Stimulated activated naive CD8-positive, alpha-beta T cell treated with anti-CD3 and anti-CD28 coated beads, Interleukin-15, amount 100 ng/mL, for 72 hours (primary cell): ENCODE measurements at regions not wholly inside any gene's neighbourhood (a gene's known extent, or its start where the extent isn't known, plus 50 kb on each side); places are given as distances from the start of the nearest gene placed in this dataset.

ENCODE experiments used
- ATAC-seq: fragments of 150-1000 bp; cut with Tn5 transposase; 2 replicates; pipeline ENCODE4 v1.10.0; 2021; ENCODE audit warnings: mild to moderate bottlenecking, moderate library complexity
- DNase-seq, 2 donors: peaks; one replicate each; pipeline ENCODE4 v3.0.0; 2021 to 2022
- H3K27ac Mint-ChIP-seq, 2 donors: one replicate each; pipeline ENCODE4 v1.8.0; 2022; ENCODE audit warnings: mild to moderate bottlenecking in 2 of 2, mixed read lengths in 2 of 2, moderate library complexity in 2 of 2
- H3K27me3 Mint-ChIP-seq: one replicate; pipeline ENCODE4 v1.8.0; 2022; ENCODE audit warnings: mixed read lengths
- H3K4me1 Mint-ChIP-seq: one replicate; pipeline ENCODE4 v1.8.0; 2022; ENCODE audit warnings: mild to moderate bottlenecking, mixed read lengths
- H3K4me3 Mint-ChIP-seq, 2 donors: one replicate each; pipeline ENCODE4 v1.8.0; 2022; ENCODE audit warnings: mild to moderate bottlenecking in 2 of 2, mixed read lengths in 2 of 2, moderate library complexity in 1 of 2
- H3K9me3 Mint-ChIP-seq, 2 donors: one replicate each; pipeline ENCODE4 v1.8.0; 2022; ENCODE audit warnings: mixed read lengths in 2 of 2

GRCh38 chr12:43123461-43123860 is 428.5 kb downstream of the ADAMTS20 start:
- no peak for ATAC-seq
- no peak overlapping the region for H3K4me3 Mint-ChIP-seq
- DNase-seq = no peak
- H3K9me3 Mint-ChIP-seq = no peaks in the 10 kb centered on the region
- H3K27ac Mint-ChIP-seq = no peak overlapping the region
- no peaks in the 10 kb centered on the region for H3K27me3 Mint-ChIP-seq
- H3K4me1 Mint-ChIP-seq = no peaks in the 10 kb centered on the region

DNA sequence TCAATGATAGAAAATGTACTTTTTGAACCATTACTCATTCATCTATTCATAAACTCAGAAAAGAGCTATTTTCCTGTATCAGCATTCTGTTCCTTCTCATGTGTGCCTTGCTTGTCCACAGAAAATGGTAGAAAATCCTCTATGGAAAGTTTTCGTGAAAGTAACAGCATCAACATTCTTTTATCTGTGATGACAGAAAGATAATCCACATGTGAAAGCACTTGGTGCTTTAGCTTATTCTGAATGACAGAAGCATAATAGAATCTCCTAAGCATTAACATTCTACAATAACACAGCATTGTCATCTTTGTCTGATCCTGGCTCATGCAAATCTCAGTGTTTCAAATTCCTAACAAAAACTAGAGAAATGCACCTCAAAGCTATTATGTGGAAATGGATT is 431.9 kb downstream of the ADAMTS20 start:
- Mint-ChIP-seq H3K9me3 (no peaks in the 10 kb centered on the region), H3K27me3 (no peaks in the 10 kb centered on the region), H3K4me3 (no peak overlapping the region), H3K4me1 (no peaks in the 10 kb centered on the region), H3K27ac (no peak overlapping the region)
- ATAC-seq (no peak), DNase-seq (no peak)

DNA sequence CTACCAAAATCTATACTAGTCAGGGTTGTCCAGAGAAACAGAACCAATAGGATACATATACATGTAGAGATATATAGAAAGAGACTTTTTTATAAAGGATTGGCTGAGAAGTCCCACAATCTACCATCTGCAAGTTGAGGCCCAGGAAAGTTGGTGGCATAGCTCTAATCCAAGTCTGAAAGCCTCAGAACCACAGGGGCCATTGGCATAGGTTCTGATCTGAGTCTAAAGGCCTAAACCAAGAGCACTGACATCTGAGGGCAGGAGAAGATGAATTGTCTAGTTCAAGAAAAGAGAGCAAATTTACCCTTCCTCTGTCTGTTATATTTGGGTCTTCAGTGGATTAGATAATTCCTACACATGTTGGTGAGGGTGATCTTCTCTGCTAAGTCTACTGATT is 433.1 kb downstream of the ADAMTS20 start:
- H3K9me3 Mint-ChIP-seq = no peaks in the 10 kb centered on the region
- no peak overlapping the region for H3K27ac Mint-ChIP-seq
- ATAC-seq (no peak), DNase-seq (no peak)
- no peak overlapping the region for H3K4me3 Mint-ChIP-seq
- H3K27me3 Mint-ChIP-seq = no peaks in the 10 kb centered on the region
- H3K4me1 Mint-ChIP-seq = no peaks in the 10 kb centered on the region

DNA sequence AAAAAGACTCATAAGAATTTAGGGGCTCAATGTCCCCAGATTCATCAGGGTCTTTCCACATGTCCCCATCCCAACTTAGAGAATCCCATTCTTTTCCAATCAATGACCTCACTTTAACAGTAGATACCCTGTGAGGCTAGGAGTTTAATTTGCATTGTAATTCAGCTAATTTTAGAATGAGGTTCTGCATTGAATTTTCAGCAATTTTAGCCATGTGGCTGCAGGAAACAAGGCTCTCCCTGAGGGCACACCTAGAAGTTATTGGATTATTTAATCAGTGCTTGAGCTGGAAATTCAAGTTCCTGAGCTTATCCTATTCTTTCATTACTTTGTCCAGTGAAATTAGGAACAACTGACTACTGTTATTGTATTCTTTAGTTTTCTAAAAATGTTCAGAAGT is 433.8 kb downstream of the ADAMTS20 start:
- Mint-ChIP-seq H3K4me1 (no peaks in the 10 kb centered on the region), H3K9me3 (no peaks in the 10 kb centered on the region), H3K27me3 (no peaks in the 10 kb centered on the region), H3K27ac (no peak overlapping the region), H3K4me3 (no peak overlapping the region)
- no peak for DNase-seq
- ATAC-seq = no peak

- Mint-ChIP-seq H3K27me3 (no peaks in the 10 kb centered on the region), H3K9me3 (no peaks in the 10 kb centered on the region)
Observed at GRCh38 chr12:43117226-43117930, 434.6 kb downstream of the ADAMTS20 start.

GRCh38 chr12:43115441-43116160 is 436.4 kb downstream of the ADAMTS20 start:
- H3K9me3 Mint-ChIP-seq = peaks cover 0 to under 1% of the 10 kb centered on the region in 2 donors
- ATAC-seq (no peak), DNase-seq (no peak)
- H3K27me3 Mint-ChIP-seq = no peaks in the 10 kb centered on the region
- H3K4me1 Mint-ChIP-seq = no peaks in the 10 kb centered on the region
- H3K27ac Mint-ChIP-seq = no peak overlapping the region
- no peak overlapping the region for H3K4me3 Mint-ChIP-seq

More at GRCh38 chr12:43117226-43117930, 434.6 kb downstream of the ADAMTS20 start:
- Mint-ChIP-seq H3K4me1 (no peaks in the 10 kb centered on the region), H3K27ac (no peak overlapping the region), H3K4me3 (no peak overlapping the region)
- DNase-seq (no peak), ATAC-seq (no peak)

DNA sequence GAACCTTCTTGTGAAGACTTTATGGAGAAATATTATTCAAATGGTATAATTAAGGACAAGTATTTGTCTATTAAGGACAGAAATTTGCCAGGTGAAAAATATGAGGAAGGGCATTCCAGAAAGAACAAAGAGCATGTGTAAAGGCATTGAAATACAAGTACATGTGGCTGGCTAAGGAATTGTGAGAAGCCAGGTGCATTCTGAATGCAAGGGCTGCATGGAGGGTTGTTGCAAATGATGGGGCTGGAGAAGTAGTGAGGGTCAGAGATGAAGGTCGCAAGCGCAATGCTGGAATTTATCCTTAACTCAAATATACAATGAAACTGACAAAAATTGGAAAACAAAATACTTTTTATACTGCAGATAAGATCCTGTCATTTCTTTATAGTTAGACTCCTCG is 437.7 kb downstream of the ADAMTS20 start:
- Mint-ChIP-seq H3K27ac (no peak overlapping the region), H3K4me1 (no peaks in the 10 kb centered on the region), H3K27me3 (no peaks in the 10 kb centered on the region), H3K9me3 (peaks cover 5 to 13% of the 10 kb centered on the region in 2 donors), H3K4me3 (no peak overlapping the region)
- ATAC-seq = no peak
- no peak for DNase-seq

DNA sequence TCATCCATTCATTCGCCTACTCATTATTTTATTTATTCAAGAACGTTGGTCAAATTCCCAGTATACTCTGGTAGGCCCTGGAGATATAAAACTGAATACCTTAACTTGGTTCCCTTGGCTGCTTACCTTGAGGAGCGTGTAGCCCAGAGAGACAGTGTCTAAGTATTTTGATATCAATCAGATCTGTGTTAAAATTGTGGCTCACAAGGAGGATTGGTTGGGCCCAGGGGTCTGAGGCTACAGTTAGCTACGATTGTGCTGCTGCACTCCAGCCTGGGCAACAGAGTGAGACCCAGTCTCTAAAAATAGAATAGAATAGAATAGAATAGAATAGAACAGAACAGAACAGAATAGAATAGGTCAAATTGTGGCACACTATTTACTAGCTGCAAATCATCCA is 438.4 kb downstream of the ADAMTS20 start:
- H3K4me3 Mint-ChIP-seq = no peak overlapping the region
- no peak for DNase-seq
- H3K27me3 Mint-ChIP-seq = no peaks in the 10 kb centered on the region
- no peaks in the 10 kb centered on the region for H3K4me1 Mint-ChIP-seq
- H3K27ac Mint-ChIP-seq = no peak overlapping the region
- no peak for ATAC-seq
- peaks cover 5 to 20% of the 10 kb centered on the region in 2 donors for H3K9me3 Mint-ChIP-seq

- DNase-seq = no peak
- no peak for ATAC-seq
- H3K9me3 Mint-ChIP-seq = peaks cover 5 to 21% of the 10 kb centered on the region in 2 donors
- no peaks in the 10 kb centered on the region for H3K27me3 Mint-ChIP-seq
- no peak overlapping the region for H3K27ac Mint-ChIP-seq
- H3K4me1 Mint-ChIP-seq = no peaks in the 10 kb centered on the region
- no peak overlapping the region for H3K4me3 Mint-ChIP-seq
Observed at GRCh38 chr12:43113135-43113534, 438.9 kb downstream of the ADAMTS20 start.

DNA sequence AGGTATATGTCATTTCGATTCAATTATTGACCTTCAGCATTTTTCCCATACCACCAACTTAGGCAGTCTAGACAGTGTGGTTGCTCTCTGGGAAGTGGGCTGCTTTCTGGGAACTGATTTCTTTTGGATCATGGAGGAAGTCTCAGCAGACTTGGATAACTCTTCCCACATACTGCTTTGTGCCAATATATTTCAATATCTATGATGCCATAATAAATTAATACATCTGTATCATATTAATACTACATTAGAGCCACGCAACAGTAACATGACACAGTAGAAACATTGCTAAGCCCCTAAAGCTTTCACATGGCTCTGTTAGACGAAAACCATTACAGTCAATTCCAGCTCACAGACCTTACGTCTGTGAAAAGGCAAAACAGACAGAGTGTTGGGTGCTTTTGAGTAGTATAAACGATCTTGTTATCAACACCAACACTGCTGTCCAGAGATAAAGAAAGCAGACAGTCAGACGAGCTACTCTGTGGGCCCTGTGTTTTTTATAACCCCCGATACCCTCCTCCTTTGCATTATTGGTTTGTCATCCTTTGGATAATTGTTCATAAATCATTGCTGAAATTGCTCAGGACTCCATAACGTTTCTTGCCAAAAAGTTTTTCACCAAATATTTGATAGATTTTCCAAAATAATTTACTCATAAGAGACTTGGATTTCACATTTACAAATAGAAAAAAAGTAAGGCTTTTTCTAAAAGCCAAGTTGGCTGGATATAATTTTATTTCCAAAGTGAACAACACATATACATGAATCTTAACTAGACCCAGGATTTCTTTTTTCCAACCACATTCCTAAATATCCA is 439.7 kb downstream of the ADAMTS20 start:
- H3K27me3 Mint-ChIP-seq = no peaks in the 10 kb centered on the region
- no peak for ATAC-seq
- no peak overlapping the region for H3K27ac Mint-ChIP-seq
- H3K4me1 Mint-ChIP-seq = no peaks in the 10 kb centered on the region
- peaks cover 5 to 21% of the 10 kb centered on the region in 2 donors for H3K9me3 Mint-ChIP-seq
- DNase-seq = no peak
- H3K4me3 Mint-ChIP-seq = no peak overlapping the region

GRCh38 chr12:43111608-43112007 is 440.4 kb downstream of the ADAMTS20 start:
- no peak overlapping the region for H3K27ac Mint-ChIP-seq

GRCh38 chr12:43109631-43110345 is 442.2 kb downstream of the ADAMTS20 start:
- H3K27ac Mint-ChIP-seq = no peak overlapping the region

More at GRCh38 chr12:43111608-43112007, 440.4 kb downstream of the ADAMTS20 start:
- H3K27me3 Mint-ChIP-seq = no peaks in the 10 kb centered on the region
- H3K4me1 Mint-ChIP-seq = no peaks in the 10 kb centered on the region
- ATAC-seq (no peak), DNase-seq (no peak)
- peaks cover 5 to 21% of the 10 kb centered on the region in 2 donors for H3K9me3 Mint-ChIP-seq
- H3K4me3 Mint-ChIP-seq = no peak overlapping the region

GRCh38 chr12:43108656-43109055 is 443.3 kb downstream of the ADAMTS20 start:
- H3K4me1 Mint-ChIP-seq = no peaks in the 10 kb centered on the region
- DNase-seq (no peak), ATAC-seq (no peak)
- H3K27me3 Mint-ChIP-seq = no peaks in the 10 kb centered on the region
- no peak overlapping the region for H3K4me3 Mint-ChIP-seq
- no peak overlapping the region for H3K27ac Mint-ChIP-seq
- peaks cover 5 to 21% of the 10 kb centered on the region in 2 donors for H3K9me3 Mint-ChIP-seq

More at GRCh38 chr12:43109631-43110345, 442.2 kb downstream of the ADAMTS20 start:
- Mint-ChIP-seq H3K4me3 (no peak overlapping the region), H3K27me3 (no peaks in the 10 kb centered on the region), H3K9me3 (peaks cover 5 to 21% of the 10 kb centered on the region in 2 donors), H3K4me1 (no peaks in the 10 kb centered on the region)
- DNase-seq = no peak
- ATAC-seq = no peak

- Mint-ChIP-seq H3K4me3 (no peak overlapping the region), H3K27me3 (no peaks in the 10 kb centered on the region), H3K27ac (no peak overlapping the region), H3K4me1 (no peaks in the 10 kb centered on the region), H3K9me3 (peaks cover 5 to 21% of the 10 kb centered on the region in 2 donors)
- ATAC-seq = no peak
- DNase-seq = no peak
Observed at GRCh38 chr12:43107026-43107775, 444.8 kb downstream of the ADAMTS20 start.

DNA sequence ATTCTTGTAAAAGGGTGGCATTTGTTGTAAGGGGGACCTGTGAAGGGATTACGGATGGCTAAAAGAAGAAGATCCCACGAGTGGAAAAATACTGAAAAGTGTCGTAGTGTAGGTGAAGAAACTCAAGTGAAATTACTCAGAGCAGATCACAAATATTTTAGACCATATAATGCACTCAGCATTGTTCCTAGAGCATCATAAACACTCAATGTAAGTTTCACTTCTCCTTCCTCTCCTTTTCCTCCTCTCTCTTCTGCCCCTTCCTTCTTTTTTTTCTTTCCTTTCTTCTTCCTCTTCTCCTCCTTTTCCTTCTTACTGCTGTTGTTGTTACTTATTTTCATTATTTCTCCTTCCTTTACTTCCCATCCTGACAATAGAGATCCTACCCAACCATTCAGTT is 445.6 kb downstream of the ADAMTS20 start:
- no peak overlapping the region for H3K4me3 Mint-ChIP-seq
- no peak for ATAC-seq
- H3K27me3 Mint-ChIP-seq = no peaks in the 10 kb centered on the region
- DNase-seq = no peak
- H3K27ac Mint-ChIP-seq = no peak overlapping the region
- H3K9me3 Mint-ChIP-seq = peaks cover 5 to 21% of the 10 kb centered on the region in 2 donors
- no peaks in the 10 kb centered on the region for H3K4me1 Mint-ChIP-seq
